Adrenal gland (tissue), 9 donors: ENCODE measurements at regions not wholly inside any gene's neighbourhood (a gene's known extent, or its start where the extent isn't known, plus 50 kb on each side); places are given as distances from the start of the nearest gene placed in this dataset.

ENCODE experiments used
- DNase-seq, 7 donors: peaks; one replicate each; pipeline ENCODE4 v3.0.0-alpha.2; 2019 to 2020
- H3K27ac ChIP-seq, 5 donors: fragments of 200-600 bp; sonication (generic) in 4 of 5; 1 replicate in 3 of 5; 2 replicates in 2 of 5; pipeline versions ENCODE4 v1.5.1 to v1.8.0; 2016 to 2020; ENCODE audit warnings: mild to moderate bottlenecking in 1 of 5
- H3K27me3 ChIP-seq: fragments of 200-600 bp; 2 replicates; pipeline ENCODE4 v1.8.0; 2021
- H3K36me3 ChIP-seq, 2 donors: fragments of 200-600 bp; replicated peaks in 1 of 2; 1 replicate in 1 of 2; 2 replicates in 1 of 2; pipeline versions ENCODE4 v1.5.1 to v1.8.0; 2018 to 2022
- H3K4me1 ChIP-seq, 2 donors: fragments of 200-600 bp; replicated peaks in 1 of 2; 1 replicate in 1 of 2; 2 replicates in 1 of 2; pipeline versions ENCODE4 v1.5.1 to v1.8.0; 2018 to 2021
- H3K4me3 ChIP-seq, 4 donors: fragments of 200-600 bp; sonication (generic) in 3 of 4; one replicate each; pipeline ENCODE4 v1.5.1; 2016 to 2018
- H3K9me3 ChIP-seq, 3 donors: fragments of 200-600 bp; sonication (generic) in 1 of 3; replicated peaks in 1 of 3; 1 replicate in 2 of 3; 2 replicates in 1 of 3; pipeline versions ENCODE4 v1.5.1 to v1.8.0; 2016 to 2021
- CTCF ChIP-seq, 6 experiments: fragments of 450-650 bp in 4 of 6; fragments of 200-600 bp in 2 of 6; sonication (generic) in 1 of 6; IDR thresholded peaks; 1 replicate in 5 of 6; 2 replicates in 1 of 6; pipeline versions ENCODE4 v1.5.1 to v1.8.0; 2016 to 2021; ENCODE audit warnings: antibody characterized with exemption in 6 of 6, mild to moderate bottlenecking in 2 of 6, moderate library complexity in 1 of 6
- POLR2A ChIP-seq, 2 donors: fragments of 450-650 bp; IDR thresholded peaks; one replicate each; pipeline ENCODE4 v1.6.1; 2017; ENCODE audit warnings: antibody characterized with exemption in 2 of 2, mild to moderate bottlenecking in 2 of 2, moderate library complexity in 1 of 2
- WGBS, 4 donors: extraction: QIAGEN DNeasy Blood & Tissue Kit in 2 of 4; methylation state at CpG; one replicate each; pipeline versions ENCODE4 v1.1.5 to v1.1.7; 2013 to 2017; 5-methylcytosine and 5-hydroxymethylcytosine counted together
- intact Hi-C, 2 donors: fragments of 100-400 bp; cut with DNase I; formaldehyde crosslinking; loops; one replicate each; pipeline versions ENCODE4 v1.14.1 to v1.15.0; 2022 to 2023
- donor health status: healthy with polysubstance abuse.
- donor health status: Bipolar disorder and iron deficiency.
- donor health status: DM: yes; HTN: yes; CAD: no.
- donor health status: DM: no; HTN: no; CAD: no.
- donor health status: DM: no; HTN: no; CAD: no.

GRCh38 chr3:182636646-182637045 lies 156.7 kb upstream of the ATP11B start:
- 71 to 84% (median 79%) methylated on average over 1 of the region's 1 CpG for WGBS, 4 donors
- Histone ChIP-seq H3K27me3 (no peaks in the 10 kb centered on the region), H3K36me3 (no peaks in the 10 kb centered on the region), H3K4me1 (no peaks in the 10 kb centered on the region), H3K4me3 (no peak overlapping the region), H3K9me3 (no peaks in the 10 kb centered on the region), H3K27ac (no peak overlapping the region)
- intact Hi-C loops, result no loop called here
- TF ChIP-seq CTCF (IDR thresholded peaks at IDR 0.05), result no peak
- TF ChIP-seq POLR2A (IDR thresholded peaks at IDR 0.05), result no peak
- no peak for DNase-seq

GRCh38 chr3:182637350-182638110 lies 155.8 kb upstream of the ATP11B start:
- TF ChIP-seq POLR2A (IDR thresholded peaks at IDR 0.05), result no peak
- TF ChIP-seq CTCF (IDR thresholded peaks at IDR 0.05), result no peak
- Histone ChIP-seq H3K4me1 (no peaks in the 10 kb centered on the region), H3K36me3 (no peaks in the 10 kb centered on the region), H3K27ac (no peak overlapping the region), H3K4me3 (no peak overlapping the region), H3K27me3 (no peaks in the 10 kb centered on the region), H3K9me3 (no peaks in the 10 kb centered on the region)
- 48 to 79% (median 55%) methylated on average over 2 of the region's 2 CpGs for WGBS, 4 donors
- intact Hi-C loops, result no loop called here
- no peak for DNase-seq

- TF ChIP-seq POLR2A (IDR thresholded peaks at IDR 0.05), result no peak
- no peak for TF ChIP-seq CTCF (IDR thresholded peaks at IDR 0.05)
- Histone ChIP-seq H3K27me3 (no peaks in the 10 kb centered on the region), H3K4me1 (no peaks in the 10 kb centered on the region), H3K36me3 (no peaks in the 10 kb centered on the region), H3K9me3 (no peaks in the 10 kb centered on the region), H3K27ac (no peak overlapping the region), H3K4me3 (no peak overlapping the region)
- WGBS, 4 donors, result 76 to 85% (median 79%) methylated on average over 3 of the region's 3 CpGs
- intact Hi-C loops, result no loop called here
- no peak for DNase-seq
These were observed 149.3 kb upstream of the ATP11B start for GRCh38 chr3:182644013-182644412.

- 86 to 90% (median 90%) methylated on average over 5 of the region's 5 CpGs for WGBS, 4 donors
- Histone ChIP-seq H3K9me3 (no peaks in the 10 kb centered on the region), H3K27me3 (no peaks in the 10 kb centered on the region), H3K4me1 (no peaks in the 10 kb centered on the region), H3K36me3 (no peaks in the 10 kb centered on the region), H3K27ac (no peak overlapping the region), H3K4me3 (no peak overlapping the region)
- TF ChIP-seq CTCF (IDR thresholded peaks at IDR 0.05), result no peak
- TF ChIP-seq POLR2A (IDR thresholded peaks at IDR 0.05), result no peak
- DNase-seq, result no peak
- intact Hi-C loops, result no loop called here
These were observed 148.4 kb upstream of the ATP11B start for GRCh38 chr3:182644790-182645433.
